IMR-90 (cell line): ENCODE measurements at regions not wholly inside any gene's neighbourhood (a gene's known extent, or its start where the extent isn't known, plus 50 kb on each side); places are given as distances from the start of the nearest gene placed in this dataset.
A peak's percentile ranks its signal among the peaks of the same experiment; 100 is the strongest.

Experiments used
- ATAC-seq: fragments of 200-7000 bp; cut with Tn5 transposase; 2 replicates; pipeline ENCODE4 v1.9.1; 2020; ENCODE audit warnings: low read depth, mild to moderate bottlenecking, moderate library complexity
- BruUV-seq: library from RNA; stranded (reverse); fragments of 400-500 nt; replicated peaks from 2 replicates; lab custom pipeline; 2021; lab: Mats Ljungman, UMichigan
- CTCF ChIA-PET: fragments of 300-600 bp; formaldehyde crosslinking; extraction: SDS; loops from one replicate; lab custom pipeline; 2021; ENCODE audit warnings: antibody characterized with exemption; lab: Yijun Ruan, JAX
- POLR2A ChIA-PET: fragments of 300-600 bp; sonication (Branson Sonifier 250); formaldehyde crosslinking; loops from one replicate; lab custom pipeline; 2022; ENCODE audit warnings: antibody characterized with exemption; ENCODE audit not compliant: unreplicated experiment; lab: Charles Lee
- DNase-seq: peaks from one replicate; pipeline ENCODE4 v3.0.0; 2013
- H2AFZ ChIP-seq: replicated peaks from 2 replicates; pipeline ENCODE3; 2013; ENCODE audit warnings: low read length, mild to moderate bottlenecking; ENCODE audit not compliant: poor library complexity
- H2AK5ac ChIP-seq: 2 replicates; pipeline ENCODE4 v1.6.1; 2013; ENCODE audit warnings: low read depth, low read length, inconsistent platforms
- H2AK9ac ChIP-seq: replicated peaks from 2 replicates; pipeline ENCODE3; 2013; ENCODE audit warnings: mild to moderate bottlenecking, low read depth, low read length, moderate library complexity; ENCODE audit not compliant: poor library complexity
- H2BK120ac ChIP-seq: 2 replicates; pipeline ENCODE4 v1.6.1; 2013; ENCODE audit warnings: low read depth, low read length, inconsistent platforms
- H2BK15ac ChIP-seq: 3 replicates; pipeline ENCODE4 v1.6.1; 2013; ENCODE audit warnings: low read depth, low read length, inconsistent platforms
- H2BK20ac ChIP-seq: 2 replicates; pipeline ENCODE4 v1.6.1; 2013; ENCODE audit warnings: low read depth, mild to moderate bottlenecking, inconsistent platforms, low read length, moderate library complexity
- H2BK5ac ChIP-seq: 2 replicates; pipeline ENCODE4 v1.6.1; 2013; ENCODE audit warnings: mild to moderate bottlenecking, low read depth, low read length, inconsistent platforms; ENCODE audit not compliant: poor library complexity, severe bottlenecking
- H3K14ac ChIP-seq: replicated peaks from 2 replicates; pipeline ENCODE4 v1.6.1; 2013; ENCODE audit warnings: low read depth, low read length, inconsistent platforms
- H3K18ac ChIP-seq: 2 replicates; pipeline ENCODE4 v1.6.1; 2013; ENCODE audit warnings: low read depth, low read length, control low read depth
- H3K23ac ChIP-seq: 2 replicates; pipeline ENCODE4 v1.6.1; 2013; ENCODE audit warnings: low read depth, low read length, inconsistent platforms
- H3K27ac ChIP-seq: 2 replicates; pipeline ENCODE4 v1.5.1; 2013; ENCODE audit warnings: mild to moderate bottlenecking, control low read depth, low read length; ENCODE audit not compliant: insufficient read depth
- H3K27me3 ChIP-seq: 2 replicates; pipeline ENCODE4 v1.6.1; 2013; ENCODE audit warnings: low read length; ENCODE audit not compliant: control insufficient read depth, insufficient read depth
- H3K36me3 ChIP-seq: 2 replicates; pipeline ENCODE4 v1.6.1; 2013; ENCODE audit warnings: low read length, mixed read lengths; ENCODE audit not compliant: control insufficient read depth, insufficient read depth
- H3K4ac ChIP-seq: 2 replicates; pipeline ENCODE4 v1.6.1; 2013; ENCODE audit warnings: low read depth, low read length, inconsistent platforms
- H3K4me1 ChIP-seq: 2 replicates; pipeline ENCODE4 v1.6.1; 2013; ENCODE audit warnings: low read length, mixed read lengths; ENCODE audit not compliant: control insufficient read depth, insufficient read depth
- H3K4me2 ChIP-seq: 2 replicates; pipeline ENCODE4 v1.6.1; 2013; ENCODE audit warnings: low read depth, mild to moderate bottlenecking, control low read depth, low read length, moderate library complexity
- H3K4me3 ChIP-seq: 2 replicates; pipeline ENCODE4 v1.5.1; 2013; ENCODE audit warnings: low read depth, mild to moderate bottlenecking, control low read depth, low read length, moderate library complexity; ENCODE audit not compliant: insufficient read depth
- H3K56ac ChIP-seq: 2 replicates; pipeline ENCODE4 v1.6.1; 2013; ENCODE audit warnings: low read length, inconsistent platforms; ENCODE audit not compliant: insufficient read depth; ENCODE audit errors: extremely low read depth
- H3K79me1 ChIP-seq, 2 experiments: 2 replicates each; pipeline ENCODE4 v1.6.1; 2013; ENCODE audit warnings: low read length in 2 of 2, inconsistent platforms in 1 of 2, low read depth in 1 of 2
- H3K9ac ChIP-seq: 2 replicates; pipeline ENCODE4 v1.6.1; 2013; ENCODE audit warnings: low read depth, low read length, control low read depth
- H3K9me1 ChIP-seq: 2 replicates; pipeline ENCODE4 v1.6.1; 2013; ENCODE audit warnings: low read length, inconsistent platforms; ENCODE audit not compliant: insufficient read depth
- H3K9me3 ChIP-seq: 2 replicates; pipeline ENCODE4 v1.6.1; 2013; ENCODE audit warnings: low read length; ENCODE audit not compliant: control insufficient read depth, insufficient read depth
- H4K20me1 ChIP-seq: 2 replicates; pipeline ENCODE4 v1.6.1; 2013; ENCODE audit warnings: low read length, inconsistent platforms; ENCODE audit not compliant: insufficient read depth
- H4K5ac ChIP-seq: 2 replicates; pipeline ENCODE4 v1.6.1; 2013; ENCODE audit warnings: mild to moderate bottlenecking, low read depth, low read length, control low read depth
- H4K8ac ChIP-seq, 2 experiments: 2 replicates each; pipeline ENCODE4 v1.6.1; 2013; ENCODE audit warnings: low read depth in 2 of 2, low read length in 2 of 2, control low read depth in 1 of 2, inconsistent platforms in 1 of 2
- H4K91ac ChIP-seq: 2 replicates; pipeline ENCODE4 v1.6.1; 2013; ENCODE audit warnings: low read depth, low read length, inconsistent platforms; ENCODE audit not compliant: insufficient read depth
- BHLHE40 ChIP-seq: fragments of 150-350 bp; IDR thresholded peaks from 2 replicates; pipeline ENCODE4 v1.6.1; 2016; ENCODE audit warnings: mild to moderate bottlenecking, low read depth, low read length
- CEBPB ChIP-seq: IDR thresholded peaks from 2 replicates; pipeline ENCODE4 v1.6.1; 2012; ENCODE audit warnings: low read depth, low read length, improper control_type of control experiment
- CHD1 ChIP-seq: IDR thresholded peaks from 2 replicates; pipeline ENCODE4 v1.6.1; 2012; ENCODE audit warnings: low read depth, low read length, improper control_type of control experiment
- MAFK ChIP-seq: IDR thresholded peaks from 2 replicates; pipeline ENCODE4 v1.6.1; 2012; ENCODE audit warnings: low read depth, low read length, improper control_type of control experiment
- MAZ ChIP-seq: IDR thresholded peaks from 2 replicates; pipeline ENCODE4 v1.6.1; 2012; ENCODE audit warnings: low read depth, mild to moderate bottlenecking, low read length, improper control_type of control experiment, moderate library complexity, borderline replicate concordance
- NFE2L2 ChIP-seq: fragments of 150-350 bp; IDR thresholded peaks from 2 replicates; pipeline ENCODE4 v1.6.1; 2016; ENCODE audit warnings: low read depth, mild to moderate bottlenecking, low read length
- POLR2A ChIP-seq: IDR thresholded peaks from 2 replicates; pipeline ENCODE4 v1.6.1; 2012; ENCODE audit warnings: mild to moderate bottlenecking, low read depth, low read length
- SMC3 ChIP-seq: fragments of 150-350 bp; IDR thresholded peaks from 2 replicates; pipeline ENCODE4 v1.6.1; 2016; ENCODE audit warnings: low read depth, mild to moderate bottlenecking, antibody characterized with exemption, low read length, moderate library complexity
- WGBS, 2 experiments: methylation state at CpG; one replicate each; pipeline versions ENCODE4 v1.1.5 to v1.1.7; 2013; ENCODE audit warnings: missing lambda C conversion rate in 2 of 2; ENCODE audit not compliant: insufficient read length in 1 of 2; ENCODE audit errors: extremely low coverage in 2 of 2; 5-methylcytosine and 5-hydroxymethylcytosine counted together
- dilution Hi-C: fragments of 300-500 bp; cut with HindIII; formaldehyde crosslinking; loops from one replicate; pipeline ENCODE4 v1.14.3; 2018; ENCODE audit warnings: low sequenced_read_pairs; ENCODE audit not compliant: unreplicated experiment
- in situ Hi-C: fragments of 300-500 bp; cut with MboI; formaldehyde crosslinking; loops from 3 replicates; pipeline ENCODE4 v1.14.3; 2019; ENCODE audit warnings: low sequenced_read_pairs, inconsistent platforms, mixed read lengths
- intact Hi-C: fragments of 100-400 bp; cut with micrococcal nuclease; formaldehyde crosslinking; loops from 2 replicates; pipeline ENCODE4 v1.10.0; 2022
- TF ChIP-seq, protein P1 (sequence below): fragments of 150-350 bp; IDR thresholded peaks from 2 replicates; pipeline ENCODE4 v1.6.1; 2017; ENCODE audit warnings: mild to moderate bottlenecking, antibody characterized with exemption, low read length, low read depth

DNA sequence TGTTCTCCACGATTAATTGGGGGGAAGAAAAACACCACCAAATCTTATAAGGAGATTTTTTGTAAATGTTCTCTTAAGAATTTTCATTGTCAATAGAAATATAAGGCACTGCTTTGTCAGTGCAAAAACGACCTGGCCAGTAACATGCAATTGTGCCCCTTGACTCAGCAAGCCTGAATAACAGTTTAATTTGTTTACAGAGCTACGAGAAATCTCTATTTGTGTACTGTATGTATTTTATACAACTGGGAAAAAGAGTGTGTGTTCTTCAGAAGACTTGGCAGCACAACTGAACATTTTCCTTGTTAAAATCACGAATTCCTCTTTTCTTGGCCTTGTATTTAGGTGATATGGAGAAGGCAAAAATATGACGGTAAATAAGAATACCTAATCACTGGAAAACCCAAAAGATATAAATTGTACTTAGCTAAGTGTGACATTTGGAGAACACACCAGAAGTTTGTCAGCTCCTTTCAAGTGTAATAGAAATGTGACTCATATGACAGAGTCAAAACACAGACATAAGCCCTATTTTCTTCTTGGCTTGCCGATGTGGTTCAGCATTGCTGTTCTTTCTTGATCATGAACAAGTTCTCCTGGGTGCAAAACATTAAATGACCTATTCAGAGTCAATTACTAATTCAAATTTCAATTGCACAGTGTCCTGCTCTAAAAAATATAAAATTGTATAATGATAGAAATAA lies 945.0 kb upstream of the INTU start:
- in situ Hi-C loops (no loop called here), intact Hi-C loops (no loop called here), dilution Hi-C loops (no loop called here)
- Histone ChIP-seq H4K20me1 (no peaks in the 10 kb centered on the region), H2BK5ac (no peak overlapping the region), H3K27ac (no peak overlapping the region), H4K8ac (no peak overlapping the region), H3K36me3 (no peaks in the 10 kb centered on the region), H2AK9ac (no peak overlapping the region), H3K4ac (no peak overlapping the region), H3K9ac (no peak overlapping the region; the same call in 1 of the 2 replicates), H2BK15ac (no peak overlapping the region), H3K9me1 (no peaks in the 10 kb centered on the region), H3K4me1 (no peaks in the 10 kb centered on the region), H2BK120ac (no peak overlapping the region), H4K5ac (no peak overlapping the region), H2AFZ (no peak overlapping the region), H4K91ac (no peak overlapping the region), H3K79me1 (no peaks in the 10 kb centered on the region), H3K4me2 (no peak overlapping the region), H3K56ac (no peak overlapping the region), H3K27me3 (no peaks in the 10 kb centered on the region), H2AK5ac (no peak overlapping the region), H2BK20ac (no peak overlapping the region), H3K4me3 (no peak overlapping the region), H3K9me3 (no peaks in the 10 kb centered on the region), H3K18ac (no peak overlapping the region), H3K23ac (no peak overlapping the region), H3K14ac (no peak overlapping the region)
- no peak for TF ChIP-seq SMC3
- TF ChIP-seq NFE2L2: no peak
- TF ChIP-seq MAFK: no peak
- TF ChIP-seq BHLHE40: no peak
- no peak for TF ChIP-seq POLR2A
- TF ChIP-seq CEBPB: no peak
- TF ChIP-seq, protein P1, sequence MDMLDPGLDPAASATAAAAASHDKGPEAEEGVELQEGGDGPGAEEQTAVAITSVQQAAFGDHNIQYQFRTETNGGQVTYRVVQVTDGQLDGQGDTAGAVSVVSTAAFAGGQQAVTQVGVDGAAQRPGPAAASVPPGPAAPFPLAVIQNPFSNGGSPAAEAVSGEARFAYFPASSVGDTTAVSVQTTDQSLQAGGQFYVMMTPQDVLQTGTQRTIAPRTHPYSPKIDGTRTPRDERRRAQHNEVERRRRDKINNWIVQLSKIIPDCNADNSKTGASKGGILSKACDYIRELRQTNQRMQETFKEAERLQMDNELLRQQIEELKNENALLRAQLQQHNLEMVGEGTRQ: no peak
- no peak for TF ChIP-seq CHD1
- TF ChIP-seq MAZ: no peak
- no CpG with 5 or more reads among the region's 6 CpGs for WGBS, 2 experiments
- POLR2A ChIA-PET: no interaction called here
- ATAC-seq (peak; percentile 29), DNase-seq (peak; percentile 15)
- no TSS peak for BruUV-seq
- CTCF ChIA-PET: interaction anchor here (0.5 to 0.6 kb wide), 2 partner anchors 26 to 952 kb away, joined by 3 read pairs; no protein-coding TSS in a partner anchor
